GM23338 (cell line): ENCODE measurements at regions not wholly inside any gene's neighbourhood (a gene's known extent, or its start where the extent isn't known, plus 50 kb on each side); places are given as distances from the start of the nearest gene placed in this dataset.

ENCODE experiments used
- ATAC-seq: fragments of 200-7000 bp; cut with Tn5 transposase; 3 replicates; pipeline ENCODE4 v1.9.1; 2020
- DNase-seq: peaks from one replicate; pipeline ENCODE4 v3.0.0-alpha.2; 2015; ENCODE audit warnings: low spot score
- H2AFZ ChIP-seq: fragments of 200-600 bp; sonication (generic); 2 replicates; pipeline ENCODE4 v1.8.0; 2016; ENCODE audit warnings: antibody characterized with exemption, mild to moderate bottlenecking, moderate library complexity
- H3F3A ChIP-seq: fragments of 200-600 bp; sonication (generic); replicated peaks from 2 replicates; pipeline ENCODE4 v1.8.0; 2017; ENCODE audit warnings: antibody characterized with exemption, mixed run types, low read depth
- H3K27ac ChIP-seq: fragments of 200-600 bp; sonication (generic); 2 replicates; pipeline ENCODE4 v1.6.1; 2016; ENCODE audit warnings: low read depth
- H3K27me3 ChIP-seq: fragments of 200-600 bp; sonication (generic); 2 replicates; pipeline ENCODE4 v1.8.0; 2016; ENCODE audit warnings: mild to moderate bottlenecking, mixed run types, moderate library complexity; ENCODE audit not compliant: insufficient read depth
- H3K36me3 ChIP-seq: fragments of 200-600 bp; sonication (generic); 2 replicates; pipeline ENCODE4 v1.8.0; 2016; ENCODE audit warnings: mild to moderate bottlenecking; ENCODE audit not compliant: insufficient read depth
- H3K4me1 ChIP-seq: fragments of 200-600 bp; sonication (generic); 2 replicates; pipeline ENCODE4 v1.8.0; 2016; ENCODE audit warnings: mild to moderate bottlenecking, moderate library complexity; ENCODE audit not compliant: insufficient read depth
- H3K4me2 ChIP-seq: fragments of 200-600 bp; sonication (generic); 2 replicates; pipeline ENCODE4 v1.7.1; 2017; ENCODE audit warnings: mixed run types
- H3K4me3 ChIP-seq: fragments of 200-600 bp; sonication (generic); 2 replicates; pipeline ENCODE4 v1.6.1; 2016; ENCODE audit warnings: mixed run types
- H3K79me2 ChIP-seq: fragments of 200-600 bp; sonication (generic); replicated peaks from 2 replicates; pipeline ENCODE4 v1.8.0; 2017; ENCODE audit warnings: mild to moderate bottlenecking; ENCODE audit not compliant: insufficient read depth
- H3K9me2 ChIP-seq: fragments of 200-600 bp; sonication (generic); 2 replicates; pipeline ENCODE4 v1.8.0; 2017; ENCODE audit not compliant: insufficient read depth
- H4K20me1 ChIP-seq: fragments of 200-600 bp; sonication (generic); replicated peaks from 2 replicates; pipeline ENCODE4 v1.8.0; 2017; ENCODE audit warnings: mild to moderate bottlenecking; ENCODE audit not compliant: insufficient read depth
- H3K27ac Mint-ChIP-seq: 2 replicates; pipeline ENCODE4 v1.8.0; 2020; ENCODE audit warnings: inconsistent platforms, mild to moderate bottlenecking, moderate library complexity, mixed read lengths
- H3K27me3 Mint-ChIP-seq: 3 replicates; pipeline ENCODE4 v1.8.0; 2022; ENCODE audit warnings: low read depth, mild to moderate bottlenecking, moderate library complexity, mixed read lengths, inconsistent platforms; ENCODE audit not compliant: insufficient read depth, poor library complexity
- H3K36me3 Mint-ChIP-seq: 3 replicates; pipeline ENCODE4 v1.8.0; 2021; ENCODE audit warnings: low read depth, mild to moderate bottlenecking, inconsistent platforms, moderate library complexity, mixed read lengths
- H3K4me1 Mint-ChIP-seq: 3 replicates; pipeline ENCODE4 v1.8.0; 2020; ENCODE audit warnings: mild to moderate bottlenecking, inconsistent platforms, mixed read lengths
- H3K4me3 Mint-ChIP-seq: 3 replicates; pipeline ENCODE4 v1.8.0; 2021; ENCODE audit warnings: moderate library complexity, mild to moderate bottlenecking, inconsistent platforms, mixed read lengths
- H3K9me3 Mint-ChIP-seq: 3 replicates; pipeline ENCODE4 v1.8.0; 2020; ENCODE audit warnings: moderate library complexity, mild to moderate bottlenecking, inconsistent platforms, mixed read lengths
- JUNB ChIP-seq: IDR thresholded peaks from one replicate; pipeline ENCODE4 v1.6.1; 2016; ENCODE audit warnings: antibody characterized with exemption; ENCODE audit not compliant: unreplicated experiment
- NANOG ChIP-seq: IDR thresholded peaks from 2 replicates; pipeline ENCODE4 v1.6.1; 2016; ENCODE audit warnings: antibody characterized with exemption, borderline replicate concordance
- STAT1 ChIP-seq: IDR thresholded peaks from one replicate; pipeline ENCODE4 v1.6.1; 2016; ENCODE audit warnings: antibody characterized with exemption; ENCODE audit not compliant: unreplicated experiment
- ZNF114 ChIP-seq: fragments of 250-450 bp; sonication (Bioruptor Pico); IDR thresholded peaks from 2 replicates; pipeline ENCODE4 v1.5.0; 2020; ENCODE audit warnings: mild to moderate bottlenecking, moderate library complexity
- ZNF331 ChIP-seq: fragments of 250-450 bp; sonication (Bioruptor Pico); IDR thresholded peaks from 2 replicates; pipeline ENCODE4 v1.5.0; 2020; ENCODE audit warnings: low read depth, mild to moderate bottlenecking, moderate library complexity
- TF ChIP-seq, protein P1 (sequence below): fragments of 250-450 bp; sonication (Bioruptor Pico); IDR thresholded peaks from 2 replicates; pipeline ENCODE4 v1.5.0; 2020; ENCODE audit warnings: mild to moderate bottlenecking, moderate library complexity
- TF ChIP-seq, protein P2 (sequence below), 2 experiments: fragments of 200-600 bp in 1 of 2; sonication (generic) in 1 of 2; conservative IDR thresholded peaks; 2 replicates each; pipeline versions ENCODE4 v1.5.1 to v1.6.1; 2016 to 2017; ENCODE audit warnings: antibody characterized with exemption in 2 of 2, low read depth in 2 of 2, mild to moderate bottlenecking in 2 of 2, moderate library complexity in 1 of 2
- TF ChIP-seq, protein P3 (sequence below): IDR thresholded peaks from one replicate; pipeline ENCODE4 v1.6.1; 2018; ENCODE audit warnings: antibody characterized with exemption; ENCODE audit not compliant: unreplicated experiment

DNA sequence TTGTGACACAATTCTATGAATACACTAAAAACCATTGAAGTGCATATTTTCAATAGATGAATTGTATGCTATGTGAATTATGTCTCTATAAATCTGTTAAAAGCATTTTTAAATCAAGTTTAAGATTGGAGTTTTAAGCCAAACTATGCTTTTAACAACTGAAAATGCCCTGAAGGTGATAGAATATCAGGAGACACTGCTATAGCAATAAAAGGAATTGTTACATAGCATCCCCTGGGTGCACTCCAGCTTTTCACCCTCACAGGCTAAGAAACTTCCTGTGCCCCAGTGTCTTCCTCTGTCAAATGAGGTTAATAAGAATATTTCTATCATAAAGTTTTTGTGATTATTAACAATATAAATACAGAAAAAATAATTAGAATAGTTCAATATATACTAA is 472.7 kb upstream of the TMPO start:
- H3K4me1 Mint-ChIP-seq, result no peaks in the 10 kb centered on the region
- no peak overlapping the region for H3K27ac Mint-ChIP-seq
- Histone ChIP-seq H3K9me2 (peaks cover 4% of the 10 kb centered on the region; the same call in 1 of the 2 replicates), H3K79me2 (no peaks in the 10 kb centered on the region), H3K27ac (no peak overlapping the region), H4K20me1 (no peaks in the 10 kb centered on the region), H3K36me3 (no peaks in the 10 kb centered on the region), H3F3A (no peaks in the 10 kb centered on the region), H3K4me3 (no peak overlapping the region), H2AFZ (no peak overlapping the region), H3K4me1 (no peaks in the 10 kb centered on the region), H3K27me3 (no peaks in the 10 kb centered on the region), H3K4me2 (no peak overlapping the region)
- no peaks in the 10 kb centered on the region for H3K27me3 Mint-ChIP-seq
- H3K4me3 Mint-ChIP-seq, result no peak overlapping the region
- peaks cover 4% of the 10 kb centered on the region; the same call in 2 of the 3 replicates for H3K36me3 Mint-ChIP-seq
- ATAC-seq (no peak), DNase-seq (no peak)
- TF ChIP-seq, protein P1, sequence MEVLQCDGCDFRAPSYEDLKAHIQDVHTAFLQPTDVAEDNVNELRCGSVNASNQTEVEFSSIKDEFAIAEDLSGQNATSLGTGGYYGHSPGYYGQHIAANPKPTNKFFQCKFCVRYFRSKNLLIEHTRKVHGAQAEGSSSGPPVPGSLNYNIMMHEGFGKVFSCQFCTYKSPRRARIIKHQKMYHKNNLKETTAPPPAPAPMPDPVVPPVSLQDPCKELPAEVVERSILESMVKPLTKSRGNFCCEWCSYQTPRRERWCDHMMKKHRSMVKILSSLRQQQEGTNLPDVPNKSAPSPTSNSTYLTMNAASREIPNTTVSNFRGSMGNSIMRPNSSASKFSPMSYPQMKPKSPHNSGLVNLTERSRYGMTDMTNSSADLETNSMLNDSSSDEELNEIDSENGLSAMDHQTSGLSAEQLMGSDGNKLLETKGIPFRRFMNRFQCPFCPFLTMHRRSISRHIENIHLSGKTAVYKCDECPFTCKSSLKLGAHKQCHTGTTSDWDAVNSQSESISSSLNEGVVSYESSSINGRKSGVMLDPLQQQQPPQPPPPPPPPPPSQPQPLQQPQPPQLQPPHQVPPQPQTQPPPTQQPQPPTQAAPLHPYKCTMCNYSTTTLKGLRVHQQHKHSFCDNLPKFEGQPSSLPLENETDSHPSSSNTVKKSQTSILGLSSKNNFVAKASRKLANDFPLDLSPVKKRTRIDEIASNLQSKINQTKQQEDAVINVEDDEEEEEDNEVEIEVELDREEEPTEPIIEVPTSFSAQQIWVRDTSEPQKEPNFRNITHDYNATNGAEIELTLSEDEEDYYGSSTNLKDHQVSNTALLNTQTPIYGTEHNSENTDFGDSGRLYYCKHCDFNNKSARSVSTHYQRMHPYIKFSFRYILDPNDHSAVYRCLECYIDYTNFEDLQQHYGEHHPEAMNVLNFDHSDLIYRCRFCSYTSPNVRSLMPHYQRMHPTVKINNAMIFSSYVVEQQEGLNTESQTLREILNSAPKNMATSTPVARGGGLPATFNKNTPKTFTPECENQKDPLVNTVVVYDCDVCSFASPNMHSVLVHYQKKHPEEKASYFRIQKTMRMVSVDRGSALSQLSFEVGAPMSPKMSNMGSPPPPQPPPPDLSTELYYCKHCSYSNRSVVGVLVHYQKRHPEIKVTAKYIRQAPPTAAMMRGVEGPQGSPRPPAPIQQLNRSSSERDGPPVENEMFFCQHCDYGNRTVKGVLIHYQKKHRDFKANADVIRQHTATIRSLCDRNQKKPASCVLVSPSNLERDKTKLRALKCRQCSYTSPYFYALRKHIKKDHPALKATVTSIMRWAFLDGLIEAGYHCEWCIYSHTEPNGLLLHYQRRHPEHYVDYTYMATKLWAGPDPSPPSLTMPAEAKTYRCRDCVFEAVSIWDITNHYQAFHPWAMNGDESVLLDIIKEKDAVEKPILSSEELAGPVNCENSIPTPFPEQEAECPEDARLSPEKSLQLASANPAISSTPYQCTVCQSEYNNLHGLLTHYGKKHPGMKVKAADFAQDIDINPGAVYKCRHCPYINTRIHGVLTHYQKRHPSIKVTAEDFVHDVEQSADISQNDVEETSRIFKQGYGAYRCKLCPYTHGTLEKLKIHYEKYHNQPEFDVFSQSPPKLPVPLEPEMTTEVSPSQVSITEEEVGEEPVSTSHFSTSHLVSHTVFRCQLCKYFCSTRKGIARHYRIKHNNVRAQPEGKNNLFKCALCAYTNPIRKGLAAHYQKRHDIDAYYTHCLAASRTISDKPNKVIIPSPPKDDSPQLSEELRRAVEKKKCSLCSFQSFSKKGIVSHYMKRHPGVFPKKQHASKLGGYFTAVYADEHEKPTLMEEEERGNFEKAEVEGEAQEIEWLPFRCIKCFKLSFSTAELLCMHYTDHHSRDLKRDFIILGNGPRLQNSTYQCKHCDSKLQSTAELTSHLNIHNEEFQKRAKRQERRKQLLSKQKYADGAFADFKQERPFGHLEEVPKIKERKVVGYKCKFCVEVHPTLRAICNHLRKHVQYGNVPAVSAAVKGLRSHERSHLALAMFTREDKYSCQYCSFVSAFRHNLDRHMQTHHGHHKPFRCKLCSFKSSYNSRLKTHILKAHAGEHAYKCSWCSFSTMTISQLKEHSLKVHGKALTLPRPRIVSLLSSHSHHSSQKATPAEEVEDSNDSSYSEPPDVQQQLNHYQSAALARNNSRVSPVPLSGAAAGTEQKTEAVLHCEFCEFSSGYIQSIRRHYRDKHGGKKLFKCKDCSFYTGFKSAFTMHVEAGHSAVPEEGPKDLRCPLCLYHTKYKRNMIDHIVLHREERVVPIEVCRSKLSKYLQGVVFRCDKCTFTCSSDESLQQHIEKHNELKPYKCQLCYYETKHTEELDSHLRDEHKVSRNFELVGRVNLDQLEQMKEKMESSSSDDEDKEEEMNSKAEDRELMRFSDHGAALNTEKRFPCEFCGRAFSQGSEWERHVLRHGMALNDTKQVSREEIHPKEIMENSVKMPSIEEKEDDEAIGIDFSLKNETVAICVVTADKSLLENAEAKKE (CRISPR knock-in tag), result no peak
- no peak for TF ChIP-seq NANOG
- no peak for TF ChIP-seq ZNF114 (CRISPR knock-in tag)
- TF ChIP-seq STAT1, result no peak
- TF ChIP-seq, protein P2, sequence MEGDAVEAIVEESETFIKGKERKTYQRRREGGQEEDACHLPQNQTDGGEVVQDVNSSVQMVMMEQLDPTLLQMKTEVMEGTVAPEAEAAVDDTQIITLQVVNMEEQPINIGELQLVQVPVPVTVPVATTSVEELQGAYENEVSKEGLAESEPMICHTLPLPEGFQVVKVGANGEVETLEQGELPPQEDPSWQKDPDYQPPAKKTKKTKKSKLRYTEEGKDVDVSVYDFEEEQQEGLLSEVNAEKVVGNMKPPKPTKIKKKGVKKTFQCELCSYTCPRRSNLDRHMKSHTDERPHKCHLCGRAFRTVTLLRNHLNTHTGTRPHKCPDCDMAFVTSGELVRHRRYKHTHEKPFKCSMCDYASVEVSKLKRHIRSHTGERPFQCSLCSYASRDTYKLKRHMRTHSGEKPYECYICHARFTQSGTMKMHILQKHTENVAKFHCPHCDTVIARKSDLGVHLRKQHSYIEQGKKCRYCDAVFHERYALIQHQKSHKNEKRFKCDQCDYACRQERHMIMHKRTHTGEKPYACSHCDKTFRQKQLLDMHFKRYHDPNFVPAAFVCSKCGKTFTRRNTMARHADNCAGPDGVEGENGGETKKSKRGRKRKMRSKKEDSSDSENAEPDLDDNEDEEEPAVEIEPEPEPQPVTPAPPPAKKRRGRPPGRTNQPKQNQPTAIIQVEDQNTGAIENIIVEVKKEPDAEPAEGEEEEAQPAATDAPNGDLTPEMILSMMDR (conservative IDR thresholded peaks at IDR 0.05; ENCODE audit: low read depth in 2 of 2), result no peak
- TF ChIP-seq, protein P3, sequence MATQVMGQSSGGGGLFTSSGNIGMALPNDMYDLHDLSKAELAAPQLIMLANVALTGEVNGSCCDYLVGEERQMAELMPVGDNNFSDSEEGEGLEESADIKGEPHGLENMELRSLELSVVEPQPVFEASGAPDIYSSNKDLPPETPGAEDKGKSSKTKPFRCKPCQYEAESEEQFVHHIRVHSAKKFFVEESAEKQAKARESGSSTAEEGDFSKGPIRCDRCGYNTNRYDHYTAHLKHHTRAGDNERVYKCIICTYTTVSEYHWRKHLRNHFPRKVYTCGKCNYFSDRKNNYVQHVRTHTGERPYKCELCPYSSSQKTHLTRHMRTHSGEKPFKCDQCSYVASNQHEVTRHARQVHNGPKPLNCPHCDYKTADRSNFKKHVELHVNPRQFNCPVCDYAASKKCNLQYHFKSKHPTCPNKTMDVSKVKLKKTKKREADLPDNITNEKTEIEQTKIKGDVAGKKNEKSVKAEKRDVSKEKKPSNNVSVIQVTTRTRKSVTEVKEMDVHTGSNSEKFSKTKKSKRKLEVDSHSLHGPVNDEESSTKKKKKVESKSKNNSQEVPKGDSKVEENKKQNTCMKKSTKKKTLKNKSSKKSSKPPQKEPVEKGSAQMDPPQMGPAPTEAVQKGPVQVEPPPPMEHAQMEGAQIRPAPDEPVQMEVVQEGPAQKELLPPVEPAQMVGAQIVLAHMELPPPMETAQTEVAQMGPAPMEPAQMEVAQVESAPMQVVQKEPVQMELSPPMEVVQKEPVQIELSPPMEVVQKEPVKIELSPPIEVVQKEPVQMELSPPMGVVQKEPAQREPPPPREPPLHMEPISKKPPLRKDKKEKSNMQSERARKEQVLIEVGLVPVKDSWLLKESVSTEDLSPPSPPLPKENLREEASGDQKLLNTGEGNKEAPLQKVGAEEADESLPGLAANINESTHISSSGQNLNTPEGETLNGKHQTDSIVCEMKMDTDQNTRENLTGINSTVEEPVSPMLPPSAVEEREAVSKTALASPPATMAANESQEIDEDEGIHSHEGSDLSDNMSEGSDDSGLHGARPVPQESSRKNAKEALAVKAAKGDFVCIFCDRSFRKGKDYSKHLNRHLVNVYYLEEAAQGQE, result no peak
- no peak for TF ChIP-seq ZNF331
- no peak for TF ChIP-seq JUNB
- H3K9me3 Mint-ChIP-seq, result peaks cover 13% of the 10 kb centered on the region
